Activated T-cell treated with anti-CD3 and anti-CD28 coated beads, Interleukin-2, amount 50 U/mL, for 48 hours (primary cell): ENCODE measurements at regions not wholly inside any gene's neighbourhood (a gene's known extent, or its start where the extent isn't known, plus 50 kb on each side); places are given as distances from the start of the nearest gene placed in this dataset.
"Not testable (repeated sequence)": the region's sequence is repeated elsewhere in the genome, so short reads cannot be mapped to it uniquely, and the experiment has no call there.

Source experiments
- DNase-seq, 2 experiments: peaks; one replicate each; pipeline ENCODE4 v3.0.0-alpha.2; 2020

DNA sequence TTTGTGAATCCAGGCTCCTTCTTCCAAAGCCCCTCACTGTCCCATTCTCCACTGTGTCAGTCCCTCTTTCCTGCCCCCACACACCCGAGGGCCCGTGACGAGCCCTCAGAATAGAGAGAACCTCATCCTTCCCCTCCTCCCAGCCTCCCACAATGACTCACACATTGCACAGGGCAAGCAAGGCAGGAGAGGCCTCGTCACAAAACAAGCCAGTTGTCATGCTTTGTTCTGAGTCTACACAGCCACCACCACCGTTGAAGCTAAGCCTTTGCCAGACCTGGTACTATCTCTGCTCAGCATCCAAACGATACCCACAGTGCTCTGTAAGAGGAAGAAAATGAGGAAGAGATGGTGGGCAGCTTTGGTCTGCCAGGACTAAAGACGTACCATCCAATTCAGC lies 142.2 kb upstream of the ZNF366 start:
- DNase-seq = no peak

DNA sequence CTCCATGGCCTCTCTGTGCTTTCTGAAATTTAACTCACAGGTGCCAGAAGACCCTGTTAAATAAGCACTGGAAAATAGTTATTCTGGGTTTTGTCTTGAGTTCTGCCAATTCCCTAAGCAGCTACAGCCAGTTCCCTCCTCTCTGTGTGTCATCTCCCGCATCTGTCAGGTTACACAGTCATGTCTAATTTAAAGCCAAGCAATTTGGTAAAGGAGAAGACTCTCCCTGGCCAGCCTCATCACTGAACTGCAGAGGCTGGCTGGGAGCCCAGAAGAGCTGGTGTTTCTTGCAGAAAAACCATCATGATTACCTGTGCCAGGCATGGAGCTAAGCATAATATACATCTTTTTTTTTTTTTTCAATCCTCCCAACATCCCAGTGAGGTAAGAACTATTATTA lies 141.3 kb upstream of the ZNF366 start:
- DNase-seq = no peak

DNA sequence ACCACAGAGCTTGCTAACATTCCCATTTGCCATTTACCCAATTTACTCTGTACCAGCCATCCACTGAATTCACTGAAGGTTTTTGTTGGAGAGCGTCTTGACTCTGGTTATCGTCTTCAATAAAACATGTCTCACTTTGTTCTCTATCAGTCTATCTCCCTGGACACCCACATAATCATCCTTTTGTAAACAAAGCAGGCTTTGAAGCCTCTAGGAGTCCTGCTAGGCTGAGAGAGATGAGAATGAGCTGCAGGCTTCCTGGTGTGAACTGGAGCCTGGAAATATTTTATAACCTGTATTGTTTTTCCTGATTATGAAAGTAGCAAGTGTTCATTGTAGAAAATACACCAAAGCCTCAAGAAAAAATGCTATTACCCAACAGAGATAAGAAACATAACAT lies 140.6 kb upstream of the ZNF366 start:
- DNase-seq = no peak

DNA sequence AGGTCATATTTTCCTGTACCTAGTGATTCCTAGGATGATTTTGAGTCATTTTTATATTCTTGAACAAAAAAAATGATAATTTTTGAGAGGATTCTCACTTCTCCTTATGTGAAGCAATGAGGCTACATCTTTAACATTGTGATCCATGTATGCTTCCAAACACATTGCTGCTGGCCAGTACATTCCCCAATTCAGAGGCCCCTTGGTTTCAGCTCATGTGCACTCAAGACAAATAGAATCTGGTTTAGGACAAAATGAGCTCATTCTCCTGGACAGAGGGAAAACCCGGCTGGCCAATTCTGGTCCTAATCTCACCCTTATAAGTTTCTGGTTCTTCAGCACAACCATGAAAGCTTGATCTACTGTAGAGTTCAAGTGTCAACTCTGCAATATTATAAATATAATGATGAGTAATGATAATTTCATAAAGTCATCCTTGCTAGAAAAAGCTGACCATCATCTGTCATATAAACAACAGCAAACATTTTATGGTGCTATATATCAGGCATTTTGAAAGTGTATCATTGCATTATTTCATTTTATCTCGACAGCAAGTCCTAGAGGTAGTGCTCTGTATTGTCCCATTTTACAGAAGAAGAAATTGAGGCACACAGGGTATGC lies 139.1 kb upstream of the ZNF366 start:
- DNase-seq = no peak

DNA sequence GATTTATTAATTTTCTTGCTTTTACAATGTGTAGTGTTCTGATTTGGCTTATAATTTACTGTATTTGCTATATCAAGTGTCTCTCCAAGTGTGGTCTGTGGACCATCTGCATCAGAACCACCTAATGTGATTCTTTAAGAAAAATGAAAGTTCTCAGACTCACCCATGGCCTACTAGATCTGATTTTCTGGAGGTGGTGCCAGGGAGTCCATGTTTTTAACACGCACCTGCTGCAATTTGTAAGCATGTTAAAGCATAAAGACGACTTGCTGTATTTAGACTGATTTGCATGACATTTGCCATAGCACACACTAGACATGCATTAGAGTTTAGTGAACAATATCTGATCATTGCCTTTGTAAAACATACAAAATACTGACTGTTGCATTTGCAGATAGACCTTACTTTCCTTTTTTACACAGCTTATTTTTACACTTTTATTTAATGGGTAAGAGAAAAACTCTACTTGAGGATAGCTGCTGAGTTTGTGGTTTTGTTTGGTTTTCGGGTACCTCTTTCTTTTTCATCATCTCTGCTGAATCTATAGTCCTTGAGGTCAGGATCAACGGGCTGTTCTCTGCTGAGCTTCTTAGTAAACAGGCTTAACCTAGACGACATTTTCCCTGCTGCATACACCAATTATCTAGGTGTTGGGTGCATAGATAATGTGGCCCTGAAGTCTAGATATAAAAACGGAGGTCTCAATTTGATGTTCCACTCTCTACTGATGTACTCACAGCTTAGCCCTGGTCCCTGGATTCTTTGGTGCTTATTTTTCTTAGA lies 138.0 kb upstream of the ZNF366 start:
- no peak for DNase-seq

DNA sequence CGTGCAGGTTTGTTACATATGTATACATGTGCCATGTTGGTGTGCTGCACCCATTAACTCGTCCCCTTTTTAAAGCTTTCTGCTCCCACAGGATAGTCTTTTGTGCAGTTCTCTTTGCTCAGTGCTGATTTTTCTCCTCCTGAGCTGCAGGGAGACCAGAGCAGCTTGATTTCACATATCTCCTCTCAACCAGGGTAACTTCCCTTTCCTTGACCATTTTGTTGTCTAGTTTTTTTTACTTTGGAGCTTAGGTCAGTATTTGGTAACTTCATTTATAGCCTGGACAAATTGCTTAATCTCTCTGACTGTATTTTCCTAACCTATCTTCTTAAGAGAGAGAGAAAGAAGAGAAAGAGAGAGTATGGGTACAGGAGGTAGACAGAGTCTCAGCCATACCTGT lies 137.1 kb upstream of the ZNF366 start:
- DNase-seq = no peak

DNA sequence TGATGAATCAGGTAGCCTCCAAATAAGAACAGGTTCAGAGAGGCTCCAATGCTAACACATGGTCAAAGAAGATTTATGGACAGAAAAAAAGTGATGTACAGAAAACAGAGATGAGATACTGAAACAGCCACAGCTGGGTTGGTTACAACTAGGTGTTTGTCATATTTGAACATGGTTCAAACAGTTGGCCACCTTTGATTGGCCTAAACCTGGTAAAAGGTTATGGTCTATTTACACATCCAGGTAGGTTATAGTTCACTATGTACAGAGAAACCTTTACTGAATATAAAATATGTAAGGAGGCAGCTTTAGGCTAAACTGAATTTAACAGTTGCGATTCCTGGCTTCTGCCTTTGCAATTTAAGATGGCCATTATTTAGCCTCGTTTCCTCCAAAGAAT lies 134.0 kb upstream of the ZNF366 start:
- DNase-seq = no peak

DNA sequence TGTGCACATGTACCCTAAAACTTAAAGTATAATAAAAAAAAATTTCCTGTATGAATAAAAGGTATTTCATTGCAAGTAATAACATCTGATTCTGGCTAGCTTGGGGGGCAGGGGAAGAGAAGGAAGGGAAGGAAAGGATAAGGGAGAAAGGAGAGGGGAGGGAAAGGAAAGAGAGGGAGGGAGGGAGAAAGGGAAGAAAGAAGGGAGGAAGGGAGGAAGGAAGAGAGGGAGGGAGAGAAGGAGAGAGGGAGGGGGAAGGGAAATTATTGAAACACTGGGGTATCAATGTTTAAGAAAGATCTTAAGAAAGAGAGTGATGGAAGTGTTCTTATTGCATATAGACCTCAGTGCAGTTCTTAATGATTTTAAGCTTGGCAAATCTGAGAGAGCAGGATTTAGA lies 129.8 kb upstream of the ZNF366 start:
- DNase-seq = no peak

DNA sequence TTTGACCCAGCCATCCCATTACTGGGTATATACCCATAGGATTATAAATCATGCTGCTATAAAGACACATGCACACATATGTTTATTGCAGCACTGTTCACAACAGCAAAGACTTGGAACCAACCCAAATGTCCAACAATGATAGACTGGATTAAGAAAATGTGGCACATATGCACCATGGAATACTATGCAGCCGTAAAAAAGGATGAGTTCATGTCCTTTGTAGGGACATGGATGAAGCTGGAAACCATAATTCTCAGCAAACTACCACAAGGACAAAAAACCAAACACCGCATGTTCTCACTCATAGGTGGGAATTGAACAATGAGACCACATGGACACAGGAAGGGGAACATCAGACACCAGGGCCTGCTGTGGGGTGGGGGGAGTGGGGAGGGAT lies 129.4 kb upstream of the ZNF366 start:
- DNase-seq = not testable (repeated sequence)

DNA sequence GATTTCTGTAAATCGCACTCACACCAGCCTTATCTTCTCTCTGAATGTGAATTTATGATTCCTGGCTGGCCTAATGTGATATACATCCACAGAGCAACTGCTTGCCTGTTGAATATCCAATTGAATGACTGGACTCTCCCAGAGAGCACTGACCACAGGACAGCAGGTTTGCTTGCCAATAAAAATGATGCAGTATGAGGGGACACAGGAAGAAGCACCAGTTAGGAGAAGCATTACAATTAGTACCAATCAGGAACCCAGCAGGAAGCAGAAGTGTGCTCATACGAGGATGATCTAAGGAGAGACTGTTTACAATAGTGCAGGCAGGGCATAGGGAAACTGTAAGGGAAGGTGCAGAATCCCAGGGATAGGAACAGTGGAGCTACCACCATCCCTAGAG lies 127.2 kb upstream of the ZNF366 start:
- DNase-seq = no peak

DNA sequence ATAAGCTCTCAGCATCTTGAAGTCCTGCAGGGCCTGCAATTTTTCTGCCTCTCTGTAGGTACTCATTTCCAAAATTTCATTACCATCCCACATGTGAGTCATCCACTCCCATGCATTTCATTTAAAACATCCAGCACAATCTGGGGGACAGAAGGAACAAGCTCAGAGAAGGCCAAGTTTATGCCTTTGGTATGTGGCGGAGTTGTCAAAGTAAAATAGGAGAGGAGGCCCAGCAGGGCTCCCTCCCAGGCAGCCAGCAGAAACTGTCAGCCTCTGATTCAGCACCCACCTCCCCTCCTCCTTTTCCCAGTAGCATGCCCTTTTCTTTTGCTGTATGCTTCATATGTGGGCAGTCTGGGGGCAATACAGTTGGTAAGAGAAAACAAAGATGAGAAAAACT lies 126.4 kb upstream of the ZNF366 start:
- no peak for DNase-seq

DNA sequence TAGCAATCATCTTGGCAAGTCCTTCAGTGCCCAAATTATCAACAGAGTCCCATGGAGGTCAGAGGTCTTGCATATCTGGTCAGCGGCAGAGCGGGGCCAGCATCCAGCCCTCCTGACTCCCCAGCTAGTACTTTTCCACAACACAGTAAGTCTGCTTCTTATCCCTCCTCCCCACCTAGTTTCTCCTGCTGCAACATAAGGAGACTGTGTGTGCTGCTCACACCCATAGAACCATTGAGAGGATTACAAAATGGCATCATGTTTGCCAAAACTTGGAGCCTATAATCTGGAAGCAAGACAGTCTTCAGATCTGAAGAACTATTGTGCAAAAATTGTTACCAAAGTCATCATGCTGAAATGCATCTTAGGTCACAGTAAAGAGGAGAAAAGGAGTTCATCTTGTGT lies 125.8 kb upstream of the ZNF366 start:
- DNase-seq = no peak

DNA sequence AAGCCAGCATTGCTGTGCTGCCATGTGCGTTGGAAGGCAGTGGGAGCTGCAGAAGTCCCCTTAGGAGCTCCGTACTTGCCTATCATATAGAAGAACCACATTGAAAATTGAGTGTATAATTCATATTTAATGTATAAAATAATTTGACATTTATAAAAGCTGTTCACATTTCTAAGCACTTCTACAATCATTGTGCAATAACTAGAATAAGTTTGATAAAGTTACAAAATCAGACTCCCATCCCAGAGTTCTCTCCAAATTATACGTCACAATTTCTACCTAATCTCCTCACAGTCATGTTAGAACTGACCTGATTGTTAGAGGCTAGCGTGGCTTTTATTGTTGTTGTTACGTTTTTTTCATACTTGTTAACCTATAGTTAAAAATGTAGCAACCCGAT lies 123.5 kb upstream of the ZNF366 start:
- DNase-seq = no peak

DNA sequence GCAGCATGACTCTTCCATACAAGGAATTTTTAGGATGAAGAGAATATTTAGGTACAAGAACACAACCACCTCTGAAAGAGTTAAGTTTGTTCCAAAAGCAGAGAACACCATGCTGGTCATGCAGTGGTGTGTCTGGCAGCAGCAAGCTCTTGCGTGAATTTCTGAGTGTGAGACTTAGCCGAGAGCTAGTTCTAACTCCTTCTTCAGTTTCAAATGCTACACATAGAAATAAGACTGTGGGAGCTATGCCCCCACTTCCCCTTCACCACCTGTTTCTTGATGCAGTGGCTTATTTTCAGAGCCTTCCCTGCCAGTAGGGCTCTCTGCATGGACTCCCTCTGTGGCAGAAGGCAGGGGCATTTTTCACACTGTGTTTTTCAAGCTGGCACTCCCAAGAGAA lies 122.9 kb upstream of the ZNF366 start:
- no peak for DNase-seq

DNA sequence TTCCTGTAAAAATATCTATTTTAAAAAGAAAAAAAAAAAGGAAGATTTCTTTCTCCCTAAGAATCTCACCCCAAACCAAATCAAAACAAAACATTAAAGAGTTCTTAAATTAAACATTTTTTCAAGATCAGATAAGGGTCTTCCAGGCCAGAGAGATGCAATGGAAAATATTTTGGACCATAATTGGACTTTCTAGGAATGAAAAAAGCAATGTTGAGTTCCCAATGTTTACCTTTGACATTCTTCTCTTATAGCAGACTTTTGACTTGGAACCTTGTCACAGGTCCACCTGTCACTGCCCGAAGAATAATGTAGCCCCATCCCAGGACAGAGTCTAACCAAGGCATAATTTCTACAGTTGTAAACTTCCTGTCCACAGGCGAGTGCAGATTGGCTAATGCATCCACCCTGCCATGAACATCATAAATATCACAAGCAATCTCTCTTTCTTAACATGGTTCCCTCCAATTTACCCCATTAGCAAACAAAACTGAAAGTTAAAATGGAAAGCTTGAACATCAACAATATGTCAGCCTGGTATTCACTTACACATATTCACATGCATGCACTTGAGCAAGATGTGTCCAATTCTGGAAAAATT lies 121.7 kb upstream of the ZNF366 start:
- DNase-seq = no peak

DNA sequence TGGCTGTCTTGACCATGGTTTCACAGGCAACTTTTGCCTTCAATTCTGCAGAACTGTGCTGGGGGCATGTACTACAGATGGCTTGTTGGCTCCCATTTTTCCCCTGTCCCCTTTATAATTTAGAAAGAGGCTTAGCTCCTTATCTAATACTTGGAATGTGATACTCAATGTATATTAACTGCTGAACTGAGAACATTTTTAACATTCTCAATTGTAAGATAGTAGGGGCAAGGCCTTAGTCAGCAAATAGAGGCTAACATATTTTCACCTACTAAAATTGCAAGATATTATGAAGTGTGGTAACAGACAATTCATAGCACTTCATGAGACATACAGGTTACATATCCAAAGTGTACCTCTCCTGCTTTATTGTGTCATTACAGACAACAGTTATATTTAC lies 118.1 kb upstream of the ZNF366 start:
- no peak for DNase-seq

DNA sequence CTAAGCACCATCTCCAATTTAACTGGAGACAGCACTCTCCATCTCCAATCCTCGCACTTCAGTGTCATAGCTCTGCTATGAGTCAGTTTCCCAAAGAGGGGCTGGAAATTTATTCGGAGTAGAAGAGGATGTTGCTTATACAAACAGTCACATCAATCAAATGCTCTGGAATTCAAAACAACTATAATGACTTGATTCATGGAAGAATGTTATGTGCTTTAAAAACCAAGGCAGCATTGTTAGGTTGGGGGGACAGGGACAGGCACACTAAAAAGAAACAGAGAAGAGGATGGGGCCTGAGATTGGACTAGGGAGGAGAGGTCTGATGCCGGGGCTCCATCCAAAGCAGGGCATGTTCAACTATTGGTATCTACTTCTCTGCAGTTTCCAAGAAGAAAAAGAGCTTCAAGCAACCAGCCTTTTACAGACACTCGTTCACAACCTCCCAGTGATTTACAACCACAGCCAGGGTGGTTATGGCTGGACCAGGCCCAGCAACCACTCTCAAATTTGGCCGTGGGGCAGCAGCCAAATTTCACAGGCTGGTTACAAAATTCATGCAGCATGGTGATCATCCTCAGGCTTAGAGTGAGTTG lies 117.5 kb upstream of the ZNF366 start:
- DNase-seq = no peak

DNA sequence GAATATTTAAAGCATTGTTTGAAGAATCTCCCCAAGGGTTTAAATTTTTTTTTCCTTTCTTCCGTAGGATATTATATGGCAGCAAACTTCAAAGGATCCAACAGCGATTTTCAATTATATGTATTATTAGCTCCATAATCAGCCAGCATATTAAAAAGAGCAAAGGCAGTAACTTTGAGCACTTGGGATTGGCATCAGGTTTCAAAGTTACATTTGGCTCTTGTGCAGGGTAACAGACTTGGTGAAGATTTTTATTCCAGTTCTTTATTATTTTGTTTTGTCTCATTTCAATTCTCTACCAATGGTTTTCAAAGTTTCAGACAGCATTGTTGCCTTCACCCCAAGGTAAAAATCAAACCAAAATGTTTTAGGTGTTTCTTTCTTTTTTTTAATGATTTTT lies 116.7 kb upstream of the ZNF366 start:
- DNase-seq = no peak

DNA sequence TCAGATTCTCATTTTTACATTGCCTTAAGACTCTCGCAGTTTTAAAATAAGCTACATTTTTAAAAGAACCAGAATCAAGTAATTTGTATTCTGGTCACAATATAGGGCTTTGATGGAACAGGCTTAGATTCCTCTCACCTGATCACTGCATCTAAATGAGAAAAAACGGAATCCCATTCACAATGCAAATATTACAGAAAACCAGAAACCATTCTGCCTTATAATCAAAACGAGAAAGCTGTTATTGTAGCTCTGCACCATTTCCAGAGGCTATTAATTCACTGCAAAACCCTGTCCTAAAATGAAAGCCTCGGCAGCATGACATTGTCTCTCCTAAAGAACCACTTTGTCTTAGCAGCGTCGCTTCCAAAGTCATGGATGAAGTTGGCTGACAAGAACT lies 116.1 kb upstream of the ZNF366 start:
- no peak for DNase-seq

DNA sequence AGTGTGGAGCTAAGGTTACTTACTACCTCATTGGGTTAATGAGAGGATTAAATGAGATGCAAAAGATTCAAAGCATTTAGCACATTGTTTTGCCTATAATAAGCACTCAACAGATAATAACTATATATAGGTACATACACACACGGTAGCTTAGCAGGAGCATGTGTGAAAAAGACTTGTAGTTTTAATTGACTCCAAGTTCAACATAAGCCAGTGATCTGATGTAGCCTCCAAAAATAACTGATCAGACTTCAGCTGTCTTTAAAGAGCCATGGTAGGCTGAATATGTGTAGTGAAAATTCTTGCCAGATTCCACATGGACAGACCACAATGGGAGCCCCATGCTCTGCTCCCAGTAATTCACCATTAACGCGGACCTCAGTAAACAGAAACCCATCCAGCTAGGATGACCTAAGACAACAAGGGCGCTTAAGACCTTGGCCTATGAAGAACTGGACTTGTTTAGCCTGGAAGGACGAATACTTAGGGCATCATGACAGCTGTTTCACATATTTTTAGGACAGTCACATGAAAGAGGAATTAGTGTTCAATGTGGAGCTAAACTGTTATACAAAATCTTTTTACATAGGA lies 115.1 kb upstream of the ZNF366 start:
- DNase-seq = no peak

DNA sequence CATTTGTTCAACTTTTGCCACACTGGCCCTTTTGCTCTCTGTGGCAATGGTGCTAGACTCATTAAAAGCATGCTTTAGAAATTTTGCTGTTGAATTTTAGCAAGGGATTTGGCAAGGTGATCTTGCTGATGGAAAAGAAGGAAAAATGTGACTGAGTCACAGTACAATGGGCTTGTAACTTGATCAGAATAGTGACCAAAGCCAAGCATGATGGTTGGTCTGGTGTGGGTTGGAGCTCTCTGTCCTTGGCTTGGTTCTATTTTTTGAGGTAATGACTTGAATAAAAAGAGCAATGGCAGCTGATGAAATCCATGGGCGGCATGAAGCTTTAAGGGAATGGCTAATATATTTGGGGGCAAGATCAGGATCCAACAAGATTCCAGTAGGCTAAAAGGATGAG lies 114.4 kb upstream of the ZNF366 start:
- DNase-seq = no peak

DNA sequence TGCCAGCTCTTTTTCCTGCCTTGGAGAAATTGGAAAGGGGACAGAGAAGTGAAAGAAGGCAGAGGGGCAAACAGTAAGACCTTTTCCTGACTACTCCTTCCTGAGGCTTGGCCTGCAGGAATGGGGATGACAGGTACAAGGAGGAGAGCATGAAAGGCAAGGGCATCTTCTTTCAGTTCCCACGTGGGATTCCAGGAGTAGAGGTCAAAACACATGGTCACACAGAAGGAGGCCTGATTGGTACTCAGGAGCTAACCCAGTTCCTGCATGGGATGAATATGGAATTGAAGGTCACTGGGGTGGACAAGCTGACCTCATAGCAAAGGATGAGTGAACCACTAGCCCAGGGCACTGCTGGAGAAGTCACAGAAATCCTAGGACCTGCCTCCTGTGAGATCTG lies 112.5 kb upstream of the ZNF366 start:
- no peak for DNase-seq

DNA sequence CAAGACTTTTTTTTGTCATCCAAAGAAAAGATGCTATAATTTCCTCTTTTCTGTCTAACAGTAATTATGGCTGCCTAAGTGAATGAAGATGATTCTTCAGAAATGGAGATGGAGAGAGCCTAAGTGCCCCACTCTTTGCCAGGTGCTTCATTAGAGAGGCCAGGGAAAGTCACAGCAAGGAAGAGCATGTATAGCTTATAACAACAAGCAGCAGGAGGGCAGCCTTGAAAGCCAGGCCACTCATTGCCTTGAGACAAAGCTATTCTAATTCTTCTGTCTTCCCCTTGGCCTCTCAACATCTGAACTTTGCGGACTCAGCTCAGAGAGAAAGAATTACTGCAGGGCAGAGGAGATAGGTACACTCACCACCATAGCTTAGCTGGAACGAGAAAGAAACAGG lies 112.0 kb upstream of the ZNF366 start:
- DNase-seq = no peak

DNA sequence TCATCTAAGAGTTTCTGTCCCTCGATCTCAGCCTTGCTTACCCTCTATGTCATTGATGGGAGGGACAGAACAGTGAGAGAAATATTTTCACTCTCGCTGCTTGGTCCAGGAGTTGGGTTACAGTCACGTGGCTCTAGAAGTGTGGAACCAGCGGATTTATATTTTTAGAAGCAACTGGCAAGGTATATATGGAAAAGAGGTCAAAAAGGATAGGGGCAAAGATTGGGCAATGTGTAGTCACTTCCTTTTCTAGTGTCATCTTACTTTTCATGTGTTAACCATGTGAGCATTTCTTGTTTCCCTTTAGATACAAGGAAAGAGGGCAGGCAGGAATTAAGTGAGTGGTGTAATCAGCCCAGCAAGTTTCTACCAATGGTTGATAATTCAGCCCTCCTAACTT lies 111.5 kb upstream of the ZNF366 start:
- DNase-seq = no peak
